CD14-positive monocyte (primary cell): ENCODE measurements at regions not wholly inside any gene's neighbourhood (a gene's known extent, or its start where the extent isn't known, plus 50 kb on each side); places are given as distances from the start of the nearest gene placed in this dataset.

ENCODE experiments used
- DNase-seq, 3 donors: peaks; one replicate each; pipeline ENCODE4 v3.0.0-alpha.2; 2011 to 2022
- H2AFZ ChIP-seq: 2 replicates; pipeline ENCODE4 v1.6.0; 2012; ENCODE audit warnings: mild to moderate bottlenecking, low read depth, low read length, inconsistent platforms; ENCODE audit not compliant: insufficient read depth, poor library complexity, severe bottlenecking
- H3K27ac ChIP-seq, 2 donors: 1 replicate in 1 of 2; 2 replicates in 1 of 2; pipeline ENCODE4 v1.5.1; 2012 to 2013; ENCODE audit warnings: low read length in 2 of 2, control low read depth in 1 of 2, inconsistent platforms in 1 of 2, low read depth in 1 of 2, mild to moderate bottlenecking in 1 of 2
- H3K27me3 ChIP-seq, 2 donors: one replicate each; pipeline versions ENCODE4 v1.6.0 to v1.6.1; 2011 to 2013; ENCODE audit warnings: low read length in 2 of 2; ENCODE audit not compliant: control insufficient read depth in 2 of 2, insufficient read depth in 2 of 2
- H3K36me3 ChIP-seq, 2 donors: replicated peaks in 1 of 2; 1 replicate in 1 of 2; 2 replicates in 1 of 2; pipeline versions ENCODE4 v1.5.1 to v1.6.1; 2012 to 2013; ENCODE audit warnings: low read length in 2 of 2, control low read depth in 1 of 2, inconsistent platforms in 1 of 2, mild to moderate bottlenecking in 1 of 2; ENCODE audit not compliant: insufficient read depth in 2 of 2, control insufficient read depth in 1 of 2
- H3K4me1 ChIP-seq, 2 donors: 1 replicate in 1 of 2; 2 replicates in 1 of 2; pipeline versions ENCODE4 v1.5.1 to v1.6.1; 2012 to 2013; ENCODE audit warnings: low read length in 2 of 2, control low read depth in 1 of 2, inconsistent platforms in 1 of 2, mild to moderate bottlenecking in 1 of 2, moderate library complexity in 1 of 2; ENCODE audit not compliant: insufficient read depth in 2 of 2, control insufficient read depth in 1 of 2
- H3K4me2 ChIP-seq: replicated peaks from 2 replicates; pipeline ENCODE3; 2012; ENCODE audit warnings: low read length, moderate library complexity, mild to moderate bottlenecking; ENCODE audit not compliant: poor library complexity, severe bottlenecking; ENCODE audit errors: extremely low read depth
- H3K4me3 ChIP-seq, 3 experiments: fragments of 200-600 bp in 1 of 3; sonication (generic) in 1 of 3; replicated peaks in 1 of 3; 1 replicate in 2 of 3; 2 replicates in 1 of 3; pipeline ENCODE4 v1.5.1; 2011 to 2013; ENCODE audit warnings: low read length in 3 of 3, mild to moderate bottlenecking in 3 of 3, control low read depth in 2 of 3, low read depth in 2 of 3, inconsistent platforms in 1 of 3, moderate library complexity in 1 of 3
- H3K79me2 ChIP-seq: 2 replicates; pipeline ENCODE4 v1.6.0; 2012; ENCODE audit warnings: mild to moderate bottlenecking, control low read depth, inconsistent platforms, low read length, moderate library complexity; ENCODE audit not compliant: insufficient read depth
- H3K9ac ChIP-seq: 2 replicates; pipeline ENCODE4 v1.6.0; 2017; ENCODE audit warnings: low read length, mild to moderate bottlenecking; ENCODE audit not compliant: insufficient read depth, poor library complexity, severe bottlenecking
- H3K9me3 ChIP-seq, 2 donors: replicated peaks in 1 of 2; 1 replicate in 1 of 2; 2 replicates in 1 of 2; pipeline versions ENCODE4 v1.5.1 to v1.6.1; 2012 to 2013; ENCODE audit warnings: low read length in 2 of 2, control low read depth in 1 of 2; ENCODE audit not compliant: control insufficient read depth in 1 of 2, insufficient read depth in 1 of 2
- H4K20me1 ChIP-seq: 2 replicates; pipeline ENCODE4 v1.6.0; 2012; ENCODE audit warnings: mild to moderate bottlenecking, low read length, control low read depth, moderate library complexity; ENCODE audit not compliant: insufficient read depth
- H3K27ac Mint-ChIP-seq, 7 donors: one replicate each; pipeline ENCODE4 v1.8.0; 2020; ENCODE audit warnings: mild to moderate bottlenecking in 7 of 7, mixed read lengths in 7 of 7, moderate library complexity in 6 of 7, inconsistent platforms in 2 of 7
- H3K27me3 Mint-ChIP-seq, 3 donors: one replicate each; pipeline ENCODE4 v1.8.0; 2021 to 2022; ENCODE audit warnings: low read depth in 3 of 3, mild to moderate bottlenecking in 3 of 3, mixed read lengths in 3 of 3, moderate library complexity in 3 of 3, inconsistent platforms in 1 of 3
- H3K36me3 Mint-ChIP-seq, 2 donors: one replicate each; pipeline ENCODE4 v1.8.0; 2020; ENCODE audit warnings: mixed read lengths in 2 of 2, inconsistent platforms in 1 of 2, mild to moderate bottlenecking in 1 of 2
- H3K4me1 Mint-ChIP-seq: one replicate; pipeline ENCODE4 v1.8.0; 2020; ENCODE audit warnings: mild to moderate bottlenecking, mixed read lengths
- H3K4me3 Mint-ChIP-seq, 2 donors: one replicate each; pipeline ENCODE4 v1.8.0; 2020; ENCODE audit warnings: mild to moderate bottlenecking in 2 of 2, mixed read lengths in 2 of 2, moderate library complexity in 1 of 2
- H3K9me3 Mint-ChIP-seq, 7 donors: one replicate each; pipeline ENCODE4 v1.8.0; 2020 to 2022; ENCODE audit warnings: mixed read lengths in 7 of 7, mild to moderate bottlenecking in 6 of 7, moderate library complexity in 6 of 7, inconsistent platforms in 2 of 7
- WGBS: methylation state at CpG from one replicate; pipeline ENCODE4 v1.1.5; 2013; ENCODE audit warnings: missing lambda C conversion rate; ENCODE audit not compliant: insufficient coverage; 5-methylcytosine and 5-hydroxymethylcytosine counted together
- intact Hi-C, 2 donors: fragments of 100-400 bp; cut with micrococcal nuclease; formaldehyde crosslinking; loops; one replicate each; pipeline versions ENCODE4 v1.15.0 to v1.15.1; 2023
- TF ChIP-seq, protein P1 (sequence below): fragments of 200-600 bp; IDR thresholded peaks from one replicate; pipeline ENCODE4 v1.8.0; 2022; ENCODE audit warnings: antibody characterized with exemption, mild to moderate bottlenecking

- Mint-ChIP-seq H3K4me1 (peaks cover 53% of the 10 kb centered on the region), H3K27me3 (no peaks in the 10 kb centered on the region), H3K36me3 (peaks cover 4 to 10% of the 10 kb centered on the region in 2 donors)
Measured at GRCh38 chr1:230012093-230012393, 55.0 kb upstream of the GALNT2 start.

GRCh38 chr1:230012741-230013140 lies 54.3 kb upstream of the GALNT2 start:
- no peak overlapping the region for H3K27ac ChIP-seq
- TF ChIP-seq, protein P1, sequence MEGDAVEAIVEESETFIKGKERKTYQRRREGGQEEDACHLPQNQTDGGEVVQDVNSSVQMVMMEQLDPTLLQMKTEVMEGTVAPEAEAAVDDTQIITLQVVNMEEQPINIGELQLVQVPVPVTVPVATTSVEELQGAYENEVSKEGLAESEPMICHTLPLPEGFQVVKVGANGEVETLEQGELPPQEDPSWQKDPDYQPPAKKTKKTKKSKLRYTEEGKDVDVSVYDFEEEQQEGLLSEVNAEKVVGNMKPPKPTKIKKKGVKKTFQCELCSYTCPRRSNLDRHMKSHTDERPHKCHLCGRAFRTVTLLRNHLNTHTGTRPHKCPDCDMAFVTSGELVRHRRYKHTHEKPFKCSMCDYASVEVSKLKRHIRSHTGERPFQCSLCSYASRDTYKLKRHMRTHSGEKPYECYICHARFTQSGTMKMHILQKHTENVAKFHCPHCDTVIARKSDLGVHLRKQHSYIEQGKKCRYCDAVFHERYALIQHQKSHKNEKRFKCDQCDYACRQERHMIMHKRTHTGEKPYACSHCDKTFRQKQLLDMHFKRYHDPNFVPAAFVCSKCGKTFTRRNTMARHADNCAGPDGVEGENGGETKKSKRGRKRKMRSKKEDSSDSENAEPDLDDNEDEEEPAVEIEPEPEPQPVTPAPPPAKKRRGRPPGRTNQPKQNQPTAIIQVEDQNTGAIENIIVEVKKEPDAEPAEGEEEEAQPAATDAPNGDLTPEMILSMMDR, result no peak
- H3K27me3 Mint-ChIP-seq, result no peaks in the 10 kb centered on the region
- peak overlapping the region in 1 of 7 donors; percentile 39 for H3K27ac Mint-ChIP-seq
- no peaks in the 10 kb centered on the region for H3K9me3 ChIP-seq
- intact Hi-C loops, result no loop called here
- H3K4me1 Mint-ChIP-seq, result peaks cover 53% of the 10 kb centered on the region
- 100% methylated on average over 1 of the region's 5 CpGs for WGBS
- H4K20me1 ChIP-seq, result no peaks in the 10 kb centered on the region
- no peaks in the 10 kb centered on the region for H3K27me3 ChIP-seq
- H3K4me2 ChIP-seq, result no peak overlapping the region
- H3K4me3 Mint-ChIP-seq, result no peak overlapping the region
- no peak overlapping the region for H2AFZ ChIP-seq
- DNase-seq, result no peak
- no peaks in the 10 kb centered on the region for H3K36me3 ChIP-seq
- H3K9ac ChIP-seq, result no peak overlapping the region
- H3K36me3 Mint-ChIP-seq, result peaks cover 0 to 3% of the 10 kb centered on the region in 2 donors
- H3K4me3 ChIP-seq, result no peak overlapping the region
- no peaks in the 10 kb centered on the region for H3K9me3 Mint-ChIP-seq
- peaks cover 7% of the 10 kb centered on the region for H3K79me2 ChIP-seq
- H3K4me1 ChIP-seq, result peaks cover 42 to 57% of the 10 kb centered on the region in 2 donors

More at GRCh38 chr1:230012093-230012393, 55.0 kb upstream of the GALNT2 start:
- Histone ChIP-seq H3K27me3 (no peaks in the 10 kb centered on the region), H3K9me3 (no peaks in the 10 kb centered on the region), H3K27ac (peak overlapping the region in 1 of 2 donors; percentile 46), H3K4me2 (no peak overlapping the region), H3K4me1 (peaks cover 42 to 57% of the 10 kb centered on the region in 2 donors), H2AFZ (peak overlapping the region; percentile 55), H3K36me3 (peaks cover 0 to 2% of the 10 kb centered on the region in 2 donors), H3K4me3 (no peak overlapping the region), H4K20me1 (no peaks in the 10 kb centered on the region), H3K9ac (no peak overlapping the region), H3K79me2 (peaks cover 11% of the 10 kb centered on the region)
- Mint-ChIP-seq H3K4me3 (no peak overlapping the region), H3K9me3 (no peaks in the 10 kb centered on the region), H3K27ac (peak overlapping the region in 2 of 7 donors; percentile 15 to 67)
- intact Hi-C loops, result no loop called here
- DNase-seq, result no peak
- TF ChIP-seq, protein P1, result no peak
